RWPE2 (cell line): ENCODE measurements at regions not wholly inside any gene's neighbourhood (a gene's known extent, or its start where the extent isn't known, plus 50 kb on each side); places are given as distances from the start of the nearest gene placed in this dataset.

Experiments used
- ATAC-seq: fragments of 200-7000 bp; cut with Tn5 transposase; 3 replicates; pipeline ENCODE4 v1.9.1; 2021; ENCODE audit warnings: low read depth
- DNase-seq: peaks from one replicate; pipeline ENCODE4 v3.0.0-alpha.2; 2020; ENCODE audit warnings: low spot score
- H3K27ac ChIP-seq: fragments of 450-650 bp; 2 replicates; pipeline ENCODE4 v1.5.1; 2017; ENCODE audit warnings: mild to moderate bottlenecking; ENCODE audit not compliant: poor library complexity, severe bottlenecking
- H3K27me3 ChIP-seq: fragments of 250-450 bp; sonication (Bioruptor Pico); 2 replicates; pipeline ENCODE4 v1.5.1; 2021; ENCODE audit warnings: mild to moderate bottlenecking, moderate library complexity; ENCODE audit not compliant: insufficient read depth, poor library complexity, severe bottlenecking
- H3K36me3 ChIP-seq: fragments of 250-450 bp; sonication (Bioruptor Pico); 2 replicates; pipeline ENCODE4 v1.5.1; 2020; ENCODE audit warnings: low read depth, mild to moderate bottlenecking, moderate library complexity
- H3K4me1 ChIP-seq: fragments of 250-450 bp; sonication (Bioruptor Pico); 2 replicates; pipeline ENCODE4 v1.5.1; 2021; ENCODE audit warnings: mild to moderate bottlenecking, moderate library complexity; ENCODE audit not compliant: insufficient read depth, poor library complexity, severe bottlenecking
- H3K4me3 ChIP-seq: fragments of 250-450 bp; sonication (Bioruptor Pico); 2 replicates; pipeline ENCODE4 v1.5.1; 2021; ENCODE audit warnings: mild to moderate bottlenecking, moderate library complexity; ENCODE audit not compliant: severe bottlenecking
- H3K9me3 ChIP-seq: fragments of 250-450 bp; sonication (Bioruptor Pico); 2 replicates; pipeline ENCODE4 v1.5.1; 2021; ENCODE audit warnings: mild to moderate bottlenecking, moderate library complexity; ENCODE audit not compliant: severe bottlenecking
- TF ChIP-seq, protein P1 (sequence below): fragments of 450-650 bp; IDR thresholded peaks from one replicate; pipeline ENCODE4 v1.5.1; 2017; ENCODE audit warnings: mild to moderate bottlenecking, moderate library complexity; ENCODE audit not compliant: poor library complexity, severe bottlenecking

GRCh38 chr12:19970116-19970515 is 398.2 kb upstream of the PDE3A start:
- Histone ChIP-seq H3K9me3 (no peaks in the 10 kb centered on the region), H3K4me3 (no peak overlapping the region), H3K4me1 (no peaks in the 10 kb centered on the region), H3K27me3 (no peaks in the 10 kb centered on the region), H3K36me3 (no peaks in the 10 kb centered on the region), H3K27ac (peak overlapping the region; percentile 14)
- TF ChIP-seq, protein P1, sequence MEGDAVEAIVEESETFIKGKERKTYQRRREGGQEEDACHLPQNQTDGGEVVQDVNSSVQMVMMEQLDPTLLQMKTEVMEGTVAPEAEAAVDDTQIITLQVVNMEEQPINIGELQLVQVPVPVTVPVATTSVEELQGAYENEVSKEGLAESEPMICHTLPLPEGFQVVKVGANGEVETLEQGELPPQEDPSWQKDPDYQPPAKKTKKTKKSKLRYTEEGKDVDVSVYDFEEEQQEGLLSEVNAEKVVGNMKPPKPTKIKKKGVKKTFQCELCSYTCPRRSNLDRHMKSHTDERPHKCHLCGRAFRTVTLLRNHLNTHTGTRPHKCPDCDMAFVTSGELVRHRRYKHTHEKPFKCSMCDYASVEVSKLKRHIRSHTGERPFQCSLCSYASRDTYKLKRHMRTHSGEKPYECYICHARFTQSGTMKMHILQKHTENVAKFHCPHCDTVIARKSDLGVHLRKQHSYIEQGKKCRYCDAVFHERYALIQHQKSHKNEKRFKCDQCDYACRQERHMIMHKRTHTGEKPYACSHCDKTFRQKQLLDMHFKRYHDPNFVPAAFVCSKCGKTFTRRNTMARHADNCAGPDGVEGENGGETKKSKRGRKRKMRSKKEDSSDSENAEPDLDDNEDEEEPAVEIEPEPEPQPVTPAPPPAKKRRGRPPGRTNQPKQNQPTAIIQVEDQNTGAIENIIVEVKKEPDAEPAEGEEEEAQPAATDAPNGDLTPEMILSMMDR, result no peak
- DNase-seq, result no peak
- ATAC-seq, result no peak

GRCh38 chr12:19970821-19971220 is 397.5 kb upstream of the PDE3A start:
- no peak for ATAC-seq
- Histone ChIP-seq H3K4me1 (no peaks in the 10 kb centered on the region), H3K9me3 (no peaks in the 10 kb centered on the region), H3K4me3 (no peak overlapping the region), H3K27me3 (no peaks in the 10 kb centered on the region), H3K36me3 (no peaks in the 10 kb centered on the region), H3K27ac (peak overlapping the region; percentile 14)
- TF ChIP-seq, protein P1, result no peak
- DNase-seq, result no peak

DNA sequence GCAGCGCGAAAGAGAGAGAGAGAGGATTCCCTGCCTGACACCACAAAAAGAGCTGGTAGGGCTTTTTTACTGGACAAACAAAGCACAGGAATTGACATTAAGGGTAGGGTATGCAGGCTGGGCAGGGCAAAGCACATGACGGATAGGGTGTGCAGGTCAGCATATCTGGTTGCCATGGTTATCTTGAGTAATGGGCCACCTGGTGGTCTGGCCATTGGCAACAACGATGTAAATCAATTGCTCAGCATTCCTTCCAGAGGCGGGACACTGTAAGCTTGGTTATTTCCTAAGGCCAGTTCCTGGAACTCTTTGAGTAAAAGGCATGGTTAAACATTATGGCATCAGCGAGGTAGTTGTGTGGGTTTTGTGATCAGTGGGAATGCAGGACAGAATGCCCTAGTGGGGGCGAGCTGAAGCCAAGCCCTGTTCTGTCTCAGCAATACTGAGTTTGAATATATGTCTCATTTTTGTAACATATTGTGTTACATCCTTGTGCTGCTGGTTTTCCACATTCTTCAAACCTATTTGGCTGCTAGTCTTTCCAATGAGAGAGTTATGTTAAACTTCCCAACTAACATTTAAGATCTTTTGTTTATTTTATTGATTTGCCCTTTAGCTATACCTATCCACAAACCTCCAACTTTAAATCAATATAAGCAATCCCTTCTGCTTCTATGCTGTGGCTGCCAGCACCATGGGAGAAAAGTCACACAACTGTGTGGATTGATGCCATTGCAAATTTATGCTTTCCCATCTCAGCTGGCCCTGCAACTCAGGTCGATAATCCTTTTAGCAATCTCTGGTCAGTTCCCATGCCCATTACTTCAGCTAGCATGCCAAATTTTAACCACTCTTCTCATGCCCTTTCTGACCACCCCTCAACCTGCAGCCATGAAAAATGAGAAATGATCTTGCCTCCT is 396.7 kb upstream of the PDE3A start:
- H3K27me3 ChIP-seq, result no peaks in the 10 kb centered on the region
- H3K36me3 ChIP-seq, result no peaks in the 10 kb centered on the region
- no peak overlapping the region for H3K4me3 ChIP-seq
- TF ChIP-seq, protein P1, result no peak
- DNase-seq, result no peak
- peak overlapping the region; percentile 14 for H3K27ac ChIP-seq
- H3K9me3 ChIP-seq, result no peaks in the 10 kb centered on the region
- no peak; the same call in 2 of the 3 replicates for ATAC-seq
- no peaks in the 10 kb centered on the region for H3K4me1 ChIP-seq

- H3K4me1 ChIP-seq, result no peaks in the 10 kb centered on the region
- TF ChIP-seq, protein P1, result no peak
- no peak overlapping the region for H3K27ac ChIP-seq
- DNase-seq (no peak), ATAC-seq (no peak)
- H3K27me3 ChIP-seq, result no peaks in the 10 kb centered on the region
- no peaks in the 10 kb centered on the region for H3K36me3 ChIP-seq
- no peaks in the 10 kb centered on the region for H3K9me3 ChIP-seq
- H3K4me3 ChIP-seq, result no peak overlapping the region
These were observed 395.7 kb upstream of the PDE3A start for GRCh38 chr12:19972325-19973288.
